HuH-7.5 (cell line): ENCODE measurements at regions not wholly inside any gene's neighbourhood (a gene's known extent, or its start where the extent isn't known, plus 50 kb on each side); places are given as distances from the start of the nearest gene placed in this dataset.
"Not testable (repeated sequence)": the region's sequence is repeated elsewhere in the genome, so short reads cannot be mapped to it uniquely, and the experiment has no call there.

Source experiments
- DNase-seq: peaks from one replicate; pipeline ENCODE4 v3.0.0; 2011; ENCODE audit warnings: low spot score

GRCh38 chr2:14752295-14752694 lies 119.8 kb downstream of the LRATD1 start:
- no peak for DNase-seq

GRCh38 chr2:14756122-14756541 lies 123.6 kb downstream of the LRATD1 start:
- DNase-seq, result no peak

- no peak for DNase-seq
These were observed 124.6 kb downstream of the LRATD1 start for GRCh38 chr2:14756981-14757657.

GRCh38 chr2:14759082-14759481 lies 126.6 kb downstream of the LRATD1 start:
- no peak for DNase-seq

GRCh38 chr2:14760169-14760568 lies 127.7 kb downstream of the LRATD1 start:
- no peak for DNase-seq

GRCh38 chr2:14761118-14761517 lies 128.6 kb downstream of the LRATD1 start:
- DNase-seq, result no peak

- DNase-seq, result no peak
These were observed 141.2 kb downstream of the LRATD1 start for GRCh38 chr2:14773696-14774095.

- DNase-seq, result no peak
These were observed 142.0 kb downstream of the LRATD1 start for GRCh38 chr2:14774436-14774968.

- no peak for DNase-seq
These were observed 143.7 kb downstream of the LRATD1 start for GRCh38 chr2:14776216-14776615.

- DNase-seq, result no peak
These were observed 145.5 kb downstream of the LRATD1 start for GRCh38 chr2:14778015-14778414.

GRCh38 chr2:14779252-14779651 lies 146.7 kb downstream of the LRATD1 start:
- DNase-seq, result no peak

- DNase-seq, result no peak
These were observed 148.6 kb downstream of the LRATD1 start for GRCh38 chr2:14781142-14781541.

GRCh38 chr2:14788814-14789213 lies 156.3 kb downstream of the LRATD1 start:
- DNase-seq, result not testable (repeated sequence)

- no peak for DNase-seq
These were observed 157.6 kb downstream of the LRATD1 start for GRCh38 chr2:14790041-14790640.

GRCh38 chr2:14803994-14804393 lies 171.5 kb downstream of the LRATD1 start:
- no peak for DNase-seq

- no peak for DNase-seq
These were observed 172.4 kb downstream of the LRATD1 start for GRCh38 chr2:14804902-14805301.

GRCh38 chr2:14806613-14807012 lies 174.1 kb downstream of the LRATD1 start:
- DNase-seq, result no peak

- DNase-seq, result no peak
These were observed 182.7 kb downstream of the LRATD1 start for GRCh38 chr2:14815201-14815600.

GRCh38 chr2:14816069-14817060 lies 183.8 kb downstream of the LRATD1 start:
- no peak for DNase-seq

- DNase-seq, result no peak
These were observed 185.3 kb downstream of the LRATD1 start for GRCh38 chr2:14817848-14818247.

GRCh38 chr2:14826518-14826917 lies 194.0 kb downstream of the LRATD1 start:
- DNase-seq, result no peak

- DNase-seq, result no peak
These were observed 194.9 kb downstream of the LRATD1 start for GRCh38 chr2:14827226-14828023.
